ENCODE measurements at regions not wholly inside any gene's neighbourhood (a gene's known extent, or its start where the extent isn't known, plus 50 kb on each side); places are given as distances from the start of the nearest gene placed in this dataset.

DNA sequence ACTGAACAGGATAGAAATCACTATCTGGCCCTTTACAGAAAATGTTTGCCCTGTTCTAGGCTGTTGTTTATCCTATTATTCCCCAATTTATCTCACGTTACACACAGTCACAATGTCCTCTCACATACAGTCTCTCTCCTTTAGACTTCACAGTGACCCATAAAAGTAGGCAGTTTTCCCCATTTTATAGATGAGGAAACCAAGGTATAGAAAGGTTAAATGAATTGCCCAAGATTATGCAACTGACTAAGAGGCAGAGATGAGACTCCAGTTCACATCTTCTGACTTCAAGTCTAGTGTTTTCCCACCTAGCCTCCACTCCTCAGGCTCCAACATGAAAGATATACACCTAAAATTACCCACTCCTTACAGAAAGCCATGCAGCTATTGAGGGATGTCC is 99.3 kb upstream of the PLCL2 start:
- no peak overlapping the region for H3K4me3 ChIP-seq (ENCODE audit: low read length)
- no peak overlapping the region for H2AFZ ChIP-seq (ENCODE audit: low read depth, low read length)

DNA sequence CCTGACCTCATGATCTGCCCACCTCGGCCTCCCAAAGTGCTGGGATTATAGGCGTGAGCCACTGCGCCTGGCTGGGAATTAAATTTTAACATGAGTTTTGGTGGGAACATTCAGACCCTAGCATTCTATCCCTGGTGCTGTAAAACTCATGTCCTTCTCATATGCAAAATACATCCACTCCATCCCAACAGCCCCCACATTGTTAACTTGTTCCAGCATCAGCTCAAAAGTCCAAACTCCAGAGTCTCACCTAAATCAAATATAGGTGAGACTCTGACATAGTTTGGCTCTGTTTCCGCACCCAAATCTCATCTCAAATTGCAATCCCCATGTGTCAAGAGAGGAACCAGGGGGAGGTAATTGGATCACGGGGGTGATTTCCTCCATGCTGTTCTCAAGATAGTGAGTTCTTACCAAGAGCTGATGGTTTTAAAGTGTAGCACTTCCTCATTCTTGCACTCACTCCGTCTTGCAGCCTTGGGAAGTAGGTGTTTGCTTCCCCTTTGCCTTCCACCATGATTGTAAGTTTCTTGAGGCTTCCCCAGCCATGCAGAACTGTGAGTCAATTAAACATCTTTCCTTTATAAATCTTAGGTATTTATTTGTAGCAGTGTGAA is 96.2 kb upstream of the PLCL2 start:
- H3K9me3 ChIP-seq (ENCODE audit: low read length): no peaks in the 10 kb centered on the region
- TF ChIP-seq TAF1 (IDR thresholded peaks at IDR 0.05; ENCODE audit: low read depth): no peak
- TF ChIP-seq EP300 (conservative IDR thresholded peaks at IDR 0.05; ENCODE audit: poor library complexity, severe bottlenecking): no peak
- TF ChIP-seq, protein P1, sequence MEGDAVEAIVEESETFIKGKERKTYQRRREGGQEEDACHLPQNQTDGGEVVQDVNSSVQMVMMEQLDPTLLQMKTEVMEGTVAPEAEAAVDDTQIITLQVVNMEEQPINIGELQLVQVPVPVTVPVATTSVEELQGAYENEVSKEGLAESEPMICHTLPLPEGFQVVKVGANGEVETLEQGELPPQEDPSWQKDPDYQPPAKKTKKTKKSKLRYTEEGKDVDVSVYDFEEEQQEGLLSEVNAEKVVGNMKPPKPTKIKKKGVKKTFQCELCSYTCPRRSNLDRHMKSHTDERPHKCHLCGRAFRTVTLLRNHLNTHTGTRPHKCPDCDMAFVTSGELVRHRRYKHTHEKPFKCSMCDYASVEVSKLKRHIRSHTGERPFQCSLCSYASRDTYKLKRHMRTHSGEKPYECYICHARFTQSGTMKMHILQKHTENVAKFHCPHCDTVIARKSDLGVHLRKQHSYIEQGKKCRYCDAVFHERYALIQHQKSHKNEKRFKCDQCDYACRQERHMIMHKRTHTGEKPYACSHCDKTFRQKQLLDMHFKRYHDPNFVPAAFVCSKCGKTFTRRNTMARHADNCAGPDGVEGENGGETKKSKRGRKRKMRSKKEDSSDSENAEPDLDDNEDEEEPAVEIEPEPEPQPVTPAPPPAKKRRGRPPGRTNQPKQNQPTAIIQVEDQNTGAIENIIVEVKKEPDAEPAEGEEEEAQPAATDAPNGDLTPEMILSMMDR (IDR thresholded peaks at IDR 0.05; ENCODE audit: poor library complexity, severe bottlenecking): no peak
- no peak for TF ChIP-seq EZH2 (IDR thresholded peaks at IDR 0.05; ENCODE audit: borderline replicate concordance, insufficient read depth, low read length, poor library complexity, severe bottlenecking)
- TF ChIP-seq RAD21 (conservative IDR thresholded peaks at IDR 0.05): no peak
- no peak for TF ChIP-seq MXI1 (conservative IDR thresholded peaks at IDR 0.05; ENCODE audit: poor library complexity, severe bottlenecking)
- TF ChIP-seq POLR2AphosphoS5 (IDR thresholded peaks at IDR 0.05): no peak
- TF ChIP-seq SMC3 (conservative IDR thresholded peaks at IDR 0.05; ENCODE audit: poor library complexity): no peak
- TF ChIP-seq, protein P2, sequence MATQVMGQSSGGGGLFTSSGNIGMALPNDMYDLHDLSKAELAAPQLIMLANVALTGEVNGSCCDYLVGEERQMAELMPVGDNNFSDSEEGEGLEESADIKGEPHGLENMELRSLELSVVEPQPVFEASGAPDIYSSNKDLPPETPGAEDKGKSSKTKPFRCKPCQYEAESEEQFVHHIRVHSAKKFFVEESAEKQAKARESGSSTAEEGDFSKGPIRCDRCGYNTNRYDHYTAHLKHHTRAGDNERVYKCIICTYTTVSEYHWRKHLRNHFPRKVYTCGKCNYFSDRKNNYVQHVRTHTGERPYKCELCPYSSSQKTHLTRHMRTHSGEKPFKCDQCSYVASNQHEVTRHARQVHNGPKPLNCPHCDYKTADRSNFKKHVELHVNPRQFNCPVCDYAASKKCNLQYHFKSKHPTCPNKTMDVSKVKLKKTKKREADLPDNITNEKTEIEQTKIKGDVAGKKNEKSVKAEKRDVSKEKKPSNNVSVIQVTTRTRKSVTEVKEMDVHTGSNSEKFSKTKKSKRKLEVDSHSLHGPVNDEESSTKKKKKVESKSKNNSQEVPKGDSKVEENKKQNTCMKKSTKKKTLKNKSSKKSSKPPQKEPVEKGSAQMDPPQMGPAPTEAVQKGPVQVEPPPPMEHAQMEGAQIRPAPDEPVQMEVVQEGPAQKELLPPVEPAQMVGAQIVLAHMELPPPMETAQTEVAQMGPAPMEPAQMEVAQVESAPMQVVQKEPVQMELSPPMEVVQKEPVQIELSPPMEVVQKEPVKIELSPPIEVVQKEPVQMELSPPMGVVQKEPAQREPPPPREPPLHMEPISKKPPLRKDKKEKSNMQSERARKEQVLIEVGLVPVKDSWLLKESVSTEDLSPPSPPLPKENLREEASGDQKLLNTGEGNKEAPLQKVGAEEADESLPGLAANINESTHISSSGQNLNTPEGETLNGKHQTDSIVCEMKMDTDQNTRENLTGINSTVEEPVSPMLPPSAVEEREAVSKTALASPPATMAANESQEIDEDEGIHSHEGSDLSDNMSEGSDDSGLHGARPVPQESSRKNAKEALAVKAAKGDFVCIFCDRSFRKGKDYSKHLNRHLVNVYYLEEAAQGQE (IDR thresholded peaks at IDR 0.05; ENCODE audit: borderline replicate concordance): no peak
- H2AFZ ChIP-seq (ENCODE audit: low read depth, low read length): no peak overlapping the region
- no peak overlapping the region for H3K9ac ChIP-seq (ENCODE audit: low read length)
- no peaks in the 10 kb centered on the region for H3K27me3 ChIP-seq (ENCODE audit: insufficient read depth, low read depth, low read length)
- H3K36me3 ChIP-seq (ENCODE audit: insufficient read depth, low read length): no peaks in the 10 kb centered on the region
- H3K4me3 ChIP-seq (ENCODE audit: low read length): no peak overlapping the region
- no peaks in the 10 kb centered on the region for H3F3A ChIP-seq (ENCODE audit: insufficient read depth, low read length, poor library complexity, severe bottlenecking)
- H3K4me2 ChIP-seq (ENCODE audit: low read length): no peak overlapping the region
- no peaks in the 10 kb centered on the region for H3K9me2 ChIP-seq (ENCODE audit: insufficient read depth, low read length)
- no peaks in the 10 kb centered on the region for H4K20me1 ChIP-seq (ENCODE audit: insufficient read depth)
- H3K27ac ChIP-seq (ENCODE audit: low read length): no peak overlapping the region
- H3K79me2 ChIP-seq (replicated peaks; ENCODE audit: insufficient read depth, low read length): no peaks in the 10 kb centered on the region

More for the DNA sequence above, 99.3 kb upstream of the PLCL2 start:
- Histone ChIP-seq H3K36me3 (ENCODE audit: insufficient read depth, low read length) (no peaks in the 10 kb centered on the region), H3F3A (ENCODE audit: insufficient read depth, low read length, poor library complexity, severe bottlenecking) (no peaks in the 10 kb centered on the region), H3K9ac (ENCODE audit: low read length) (no peak overlapping the region), H3K9me2 (ENCODE audit: insufficient read depth, low read length) (no peaks in the 10 kb centered on the region), H3K27me3 (ENCODE audit: insufficient read depth, low read depth, low read length) (no peaks in the 10 kb centered on the region), H3K9me3 (ENCODE audit: low read length) (no peaks in the 10 kb centered on the region), H3K79me2 (replicated peaks; ENCODE audit: insufficient read depth, low read length) (no peaks in the 10 kb centered on the region), H4K20me1 (ENCODE audit: insufficient read depth) (no peaks in the 10 kb centered on the region), H3K4me2 (ENCODE audit: low read length) (no peak overlapping the region), H3K27ac (ENCODE audit: low read length) (no peak overlapping the region)
- TF ChIP-seq EZH2 (IDR thresholded peaks at IDR 0.05; ENCODE audit: borderline replicate concordance, insufficient read depth, low read length, poor library complexity, severe bottlenecking) (no peak), SMC3 (conservative IDR thresholded peaks at IDR 0.05; ENCODE audit: poor library complexity) (no peak), TAF1 (IDR thresholded peaks at IDR 0.05; ENCODE audit: low read depth) (no peak), RAD21 (conservative IDR thresholded peaks at IDR 0.05) (no peak), POLR2AphosphoS5 (IDR thresholded peaks at IDR 0.05) (no peak), MXI1 (conservative IDR thresholded peaks at IDR 0.05; ENCODE audit: poor library complexity, severe bottlenecking) (no peak), EP300 (conservative IDR thresholded peaks at IDR 0.05; ENCODE audit: poor library complexity, severe bottlenecking) (no peak)
- TF ChIP-seq, protein P1 (IDR thresholded peaks at IDR 0.05; ENCODE audit: poor library complexity, severe bottlenecking): no peak
- TF ChIP-seq, protein P2 (IDR thresholded peaks at IDR 0.05; ENCODE audit: borderline replicate concordance): no peak
